Astrocyte (in vitro differentiated cells and primary cell): ENCODE measurements at regions not wholly inside any gene's neighbourhood (a gene's known extent, or its start where the extent isn't known, plus 50 kb on each side); places are given as distances from the start of the nearest gene placed in this dataset.

Experiments used
- EZH2 ChIP-seq: IDR thresholded peaks from 2 replicates; pipeline ENCODE4 v1.6.1; 2012; ENCODE audit warnings: mild to moderate bottlenecking, low read length, inconsistent platforms; ENCODE audit not compliant: insufficient read depth
- TF ChIP-seq, protein P1 (sequence below): IDR thresholded peaks from 2 replicates; pipeline ENCODE4 v1.5.1; 2011; ENCODE audit warnings: low read depth, mild to moderate bottlenecking, inconsistent platforms, low read length, moderate library complexity; ENCODE audit not compliant: insufficient read depth

DNA sequence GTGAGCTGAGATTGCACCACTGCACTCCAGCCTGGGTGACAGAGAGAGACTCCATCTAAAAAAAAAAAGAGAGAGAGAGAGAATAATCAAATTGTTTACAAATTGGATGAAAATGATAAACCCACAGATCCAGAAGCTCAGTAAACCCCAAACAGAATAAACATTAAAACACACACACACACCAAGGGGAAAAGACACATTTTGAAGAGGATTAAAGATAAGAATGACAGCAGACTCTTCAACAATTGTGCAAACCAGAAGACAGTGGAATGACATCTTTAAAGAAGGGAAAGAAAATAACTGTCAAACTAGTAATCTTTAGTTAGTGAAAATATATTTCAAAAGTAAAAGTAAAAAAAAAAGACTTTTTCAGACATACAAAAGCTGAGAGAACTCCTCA, 64.4 kb upstream of the RPL38 start:
- TF ChIP-seq, protein P1, sequence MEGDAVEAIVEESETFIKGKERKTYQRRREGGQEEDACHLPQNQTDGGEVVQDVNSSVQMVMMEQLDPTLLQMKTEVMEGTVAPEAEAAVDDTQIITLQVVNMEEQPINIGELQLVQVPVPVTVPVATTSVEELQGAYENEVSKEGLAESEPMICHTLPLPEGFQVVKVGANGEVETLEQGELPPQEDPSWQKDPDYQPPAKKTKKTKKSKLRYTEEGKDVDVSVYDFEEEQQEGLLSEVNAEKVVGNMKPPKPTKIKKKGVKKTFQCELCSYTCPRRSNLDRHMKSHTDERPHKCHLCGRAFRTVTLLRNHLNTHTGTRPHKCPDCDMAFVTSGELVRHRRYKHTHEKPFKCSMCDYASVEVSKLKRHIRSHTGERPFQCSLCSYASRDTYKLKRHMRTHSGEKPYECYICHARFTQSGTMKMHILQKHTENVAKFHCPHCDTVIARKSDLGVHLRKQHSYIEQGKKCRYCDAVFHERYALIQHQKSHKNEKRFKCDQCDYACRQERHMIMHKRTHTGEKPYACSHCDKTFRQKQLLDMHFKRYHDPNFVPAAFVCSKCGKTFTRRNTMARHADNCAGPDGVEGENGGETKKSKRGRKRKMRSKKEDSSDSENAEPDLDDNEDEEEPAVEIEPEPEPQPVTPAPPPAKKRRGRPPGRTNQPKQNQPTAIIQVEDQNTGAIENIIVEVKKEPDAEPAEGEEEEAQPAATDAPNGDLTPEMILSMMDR = no peak
- no peak for TF ChIP-seq EZH2
